ELR (cell line): ENCODE measurements at regions not wholly inside any gene's neighbourhood (a gene's known extent, or its start where the extent isn't known, plus 50 kb on each side); places are given as distances from the start of the nearest gene placed in this dataset.
"Not testable (repeated sequence)": the region's sequence is repeated elsewhere in the genome, so short reads cannot be mapped to it uniquely, and the experiment has no call there.

ENCODE experiments used
- DNase-seq: peaks from one replicate; pipeline ENCODE4 v3.0.0-alpha.2; 2015; ENCODE audit warnings: low read depth

DNA sequence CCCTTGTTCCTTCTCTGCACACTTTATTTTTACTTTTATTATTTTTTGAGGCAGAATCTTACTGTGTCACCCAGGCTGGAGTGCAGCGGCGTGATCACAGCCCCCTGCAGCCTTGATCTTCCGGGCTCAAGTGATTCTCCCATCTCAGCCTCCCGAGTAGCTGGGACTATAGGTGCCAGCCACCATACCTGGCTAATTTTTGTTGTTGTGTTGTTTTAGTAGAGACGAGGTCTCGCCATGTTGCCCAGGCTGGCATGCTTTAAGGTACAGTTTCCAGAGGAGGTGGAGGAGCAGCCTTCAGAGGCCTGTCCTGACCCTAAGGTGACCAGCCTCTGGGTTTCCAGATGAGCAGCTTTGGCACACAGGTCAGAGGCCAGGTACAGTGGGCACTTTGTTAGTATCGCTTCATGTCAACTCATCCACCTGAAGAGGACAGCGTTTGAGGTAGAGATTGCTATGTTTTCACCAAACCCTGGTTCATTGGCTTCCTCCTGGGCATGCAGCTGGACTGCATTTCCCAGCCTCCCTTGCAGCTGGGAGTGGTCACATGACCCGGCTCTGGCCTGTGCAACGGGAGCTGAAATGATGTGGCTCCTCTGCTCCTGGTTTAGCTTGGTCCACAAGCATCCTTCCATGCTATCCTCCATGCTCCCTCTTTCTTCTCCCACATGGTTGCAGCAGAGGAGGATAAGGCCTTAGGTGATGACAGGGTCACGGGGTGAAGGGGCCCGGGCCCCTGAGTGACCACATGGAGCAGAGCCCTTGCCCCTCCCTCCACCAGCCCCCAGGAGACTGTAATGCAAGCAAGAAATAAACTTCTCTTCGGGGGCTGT, 139.3 kb upstream of the IER5L start:
- DNase-seq: peak; percentile 58

DNA sequence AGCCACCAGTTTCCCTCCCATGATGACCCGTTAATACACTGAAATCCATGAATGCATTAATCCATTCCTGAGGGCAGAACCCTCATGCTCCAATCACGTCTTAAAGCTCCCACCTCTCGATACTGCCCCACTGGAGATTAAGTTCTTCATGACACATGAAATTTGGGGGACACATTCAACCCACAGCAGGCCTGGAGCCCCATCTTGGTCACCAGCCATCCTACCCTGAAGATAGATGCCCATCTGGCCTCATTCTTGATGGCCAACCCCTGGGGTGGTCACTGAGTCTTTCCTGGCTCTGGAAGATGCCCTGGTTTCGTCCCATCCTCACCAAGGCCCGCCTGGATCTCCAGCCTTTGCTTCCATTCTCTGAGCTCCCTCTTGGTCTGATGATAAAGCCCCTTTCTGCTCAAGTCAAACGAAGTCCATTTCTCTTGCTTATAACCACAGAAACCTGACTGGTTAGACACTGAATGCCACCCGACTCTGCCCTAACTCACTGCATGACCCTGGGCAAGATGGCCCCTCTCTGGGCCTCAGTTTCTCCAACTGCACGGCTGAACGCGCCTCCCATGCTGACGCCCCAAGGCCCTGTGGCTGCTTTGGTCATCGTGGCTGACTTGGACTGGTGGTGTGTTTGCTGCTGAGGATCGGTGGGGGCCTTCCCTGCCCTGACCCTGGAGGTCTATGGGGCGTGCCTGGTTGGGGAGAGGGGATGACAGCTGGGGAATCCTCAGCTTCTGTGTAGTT, 138.4 kb upstream of the IER5L start:
- no peak for DNase-seq

DNA sequence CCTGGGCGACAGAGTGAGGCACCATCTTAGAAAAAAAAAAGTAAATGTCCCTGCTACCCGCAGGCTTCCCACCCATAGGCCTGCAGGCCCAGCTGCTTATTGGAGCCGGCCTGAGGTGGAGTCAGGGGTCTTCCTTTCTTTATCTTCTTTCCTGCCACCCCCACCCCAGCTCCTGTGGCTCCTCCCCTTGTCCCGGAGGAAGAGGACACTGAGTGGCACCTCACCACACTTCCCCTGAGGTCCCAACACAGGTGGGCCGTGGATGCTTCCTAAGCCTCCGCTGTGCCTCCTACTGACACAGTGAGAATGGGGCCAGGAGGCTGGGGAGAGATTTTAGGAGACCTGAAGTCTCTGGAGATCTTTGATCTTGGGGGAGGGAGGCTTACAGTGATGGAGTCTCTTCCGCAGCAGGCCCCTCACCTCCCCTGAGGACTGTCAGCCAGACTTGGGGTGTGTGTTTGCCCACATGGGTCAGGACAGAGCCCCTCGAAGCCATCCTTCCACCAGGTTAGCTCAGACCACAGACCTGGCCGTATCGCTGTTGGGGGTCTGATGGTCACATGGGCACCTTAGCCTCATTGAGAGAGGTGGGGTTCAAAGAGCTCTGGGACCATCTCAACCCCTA, 135.4 kb upstream of the IER5L start:
- DNase-seq: no peak

DNA sequence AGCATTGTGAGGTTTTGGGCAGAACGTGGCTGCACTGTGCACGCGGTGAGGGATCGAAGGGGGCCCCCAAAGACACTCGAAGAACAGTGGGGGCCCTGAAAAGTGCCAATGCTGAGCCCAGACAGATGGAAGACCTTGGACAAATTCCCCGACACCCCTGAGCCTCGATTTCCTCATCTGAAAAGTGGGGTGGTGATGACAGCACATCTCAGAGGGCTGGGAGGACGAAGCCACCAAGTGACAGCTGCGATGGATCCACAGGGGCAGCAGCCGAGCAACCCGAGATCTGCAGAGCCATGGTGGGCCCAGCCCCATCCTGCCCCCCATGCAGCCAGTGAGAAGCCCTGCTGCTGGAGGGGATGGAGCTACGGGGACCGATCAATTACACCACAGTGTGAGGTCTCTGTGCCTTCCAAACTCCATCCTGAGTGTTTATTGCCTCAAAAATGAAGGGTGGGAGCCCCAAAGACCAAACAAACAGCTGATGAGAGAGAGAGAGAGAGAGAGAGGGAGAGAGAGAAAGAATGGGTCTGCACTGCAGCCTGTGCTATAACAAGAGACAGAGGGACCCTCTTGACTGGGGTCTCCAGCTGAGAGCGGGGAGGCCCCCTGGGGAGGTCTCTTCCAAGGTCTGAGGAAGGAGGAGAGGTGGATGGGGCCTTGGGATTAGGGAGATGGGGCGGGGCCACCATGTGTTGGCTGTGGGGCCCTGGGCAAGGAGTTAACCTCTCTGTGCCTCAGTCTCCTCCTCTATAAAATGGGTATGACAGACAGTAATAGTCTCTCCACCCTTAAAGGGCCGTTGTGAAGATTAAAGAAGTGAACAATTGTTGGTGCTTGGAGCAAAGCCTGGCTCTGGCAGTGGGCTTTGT, 134.4 kb upstream of the IER5L start:
- no peak for DNase-seq

DNA sequence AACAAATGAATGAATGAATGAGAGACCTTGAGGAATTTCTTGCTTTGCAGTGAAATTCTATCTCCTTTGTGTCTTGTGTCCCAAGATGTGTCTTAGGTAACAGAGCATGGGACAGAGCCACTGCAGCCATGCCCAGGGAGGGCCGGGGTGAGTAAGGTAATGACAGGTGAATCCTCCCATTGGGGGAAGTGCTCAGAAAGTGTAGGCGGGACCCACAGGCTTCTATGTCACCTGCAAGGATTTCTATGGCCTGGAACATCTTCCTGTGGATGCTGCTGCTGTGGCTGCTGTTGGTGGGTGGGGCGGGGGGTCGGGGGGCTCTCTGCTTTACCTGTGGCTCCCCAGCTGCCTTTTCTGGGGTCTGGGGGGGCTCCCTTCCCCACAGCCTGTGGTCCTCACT, 133.6 kb upstream of the IER5L start:
- no peak for DNase-seq

DNA sequence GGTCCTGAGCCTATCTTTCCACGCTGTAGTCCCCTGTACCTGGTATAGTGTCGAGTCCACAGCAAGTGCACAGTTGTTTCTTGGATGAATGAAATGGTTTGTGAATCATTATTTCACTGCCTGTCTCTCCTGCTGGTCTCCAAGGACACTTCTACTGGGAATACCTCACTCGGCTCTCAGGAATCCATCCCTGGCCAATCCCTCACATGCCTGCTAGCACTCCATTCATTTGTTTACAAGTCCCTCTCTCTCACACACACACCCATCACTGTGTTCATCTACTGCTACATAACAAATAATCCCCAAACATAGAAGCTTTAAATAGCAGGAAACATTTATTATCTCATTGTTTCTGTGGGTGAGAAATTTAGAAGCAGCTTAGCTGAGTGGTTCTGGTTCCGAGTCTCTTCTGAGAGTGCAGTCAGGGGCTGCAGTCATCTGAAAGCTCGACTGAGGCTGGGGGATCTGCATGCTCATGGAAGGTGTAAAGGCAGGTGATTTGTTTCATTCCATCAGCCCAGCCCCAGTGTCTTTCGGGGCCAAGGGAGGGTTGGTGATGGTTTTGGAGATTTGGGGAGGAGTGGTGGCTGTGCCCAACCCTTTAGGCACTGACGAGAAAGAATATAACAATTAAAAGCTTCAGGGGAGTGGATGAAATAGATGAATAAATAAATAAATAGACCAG, 132.7 kb upstream of the IER5L start:
- no peak for DNase-seq

DNA sequence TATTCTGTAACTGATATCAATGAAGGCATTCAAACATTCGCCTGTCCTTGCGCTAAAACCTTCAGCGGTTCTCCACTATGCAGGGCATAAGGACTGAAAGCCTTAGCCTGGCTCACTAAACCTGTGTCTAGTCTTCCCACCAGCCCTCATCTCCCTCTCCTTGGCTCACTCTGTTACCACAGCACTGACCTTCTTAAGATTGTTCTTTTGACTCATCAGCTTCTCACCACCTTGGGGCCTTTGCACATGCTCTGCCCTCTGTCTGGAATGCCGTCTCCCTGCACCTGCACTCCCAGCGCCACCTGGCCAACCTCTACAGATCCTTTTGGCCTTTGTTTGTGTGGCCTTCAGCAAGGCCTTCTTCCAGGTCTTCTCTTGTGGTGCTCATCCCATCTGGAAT, 131.8 kb upstream of the IER5L start:
- DNase-seq: no peak

DNA sequence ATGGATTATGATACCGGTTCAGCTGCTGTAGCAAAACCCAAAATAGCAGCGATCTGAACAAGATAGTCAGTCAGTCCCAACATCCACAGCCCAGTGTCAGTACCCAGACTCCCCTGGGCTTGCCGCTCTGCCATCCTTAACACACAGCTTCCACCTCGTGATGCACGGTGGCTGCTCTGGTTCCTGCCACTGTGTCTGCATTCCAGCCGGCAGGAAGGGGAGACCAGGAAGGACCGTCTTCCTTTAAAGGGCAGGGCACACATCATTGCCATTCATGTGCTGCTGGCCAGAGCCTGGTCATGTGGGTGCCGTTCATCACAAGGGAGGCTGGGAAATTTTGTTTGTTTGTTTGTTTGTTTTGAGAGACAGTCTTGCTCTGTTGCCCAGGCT, 131.0 kb upstream of the IER5L start:
- DNase-seq: no peak

DNA sequence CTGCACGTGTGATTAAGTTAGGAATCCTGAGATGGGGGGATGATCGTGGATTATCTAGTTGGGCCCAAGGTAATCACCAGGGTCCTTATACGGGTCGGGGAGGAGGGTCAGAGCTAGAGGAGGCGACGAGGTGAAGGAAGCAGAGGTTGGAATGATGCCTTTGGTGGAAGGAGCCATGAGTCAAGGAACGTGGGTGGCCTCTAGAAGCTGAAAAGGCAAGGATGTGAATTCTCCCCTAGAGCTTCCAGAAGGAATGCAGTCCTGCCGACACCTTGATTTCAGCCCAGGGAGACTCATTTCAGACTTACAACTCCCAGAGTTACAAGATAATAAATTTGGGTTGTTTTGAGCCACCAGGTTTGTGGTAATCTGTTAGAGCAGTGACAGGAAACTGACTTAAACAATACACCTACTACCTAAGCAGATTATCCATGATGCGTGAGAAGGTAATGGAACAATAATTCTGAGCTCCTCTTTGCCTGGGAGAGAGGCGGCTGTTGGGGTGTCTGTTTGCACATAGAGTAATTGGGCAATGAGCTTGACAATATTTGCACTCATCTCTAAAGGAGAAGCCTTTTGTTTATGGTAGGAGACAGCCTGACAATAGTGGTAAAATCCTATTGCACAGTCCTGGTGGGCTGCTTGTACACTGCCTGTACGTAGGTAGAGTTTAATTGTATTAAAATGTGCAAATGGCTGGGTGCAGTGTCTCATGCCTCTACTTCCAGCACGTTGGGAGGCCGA, 129.3 kb upstream of the IER5L start:
- no peak for DNase-seq

DNA sequence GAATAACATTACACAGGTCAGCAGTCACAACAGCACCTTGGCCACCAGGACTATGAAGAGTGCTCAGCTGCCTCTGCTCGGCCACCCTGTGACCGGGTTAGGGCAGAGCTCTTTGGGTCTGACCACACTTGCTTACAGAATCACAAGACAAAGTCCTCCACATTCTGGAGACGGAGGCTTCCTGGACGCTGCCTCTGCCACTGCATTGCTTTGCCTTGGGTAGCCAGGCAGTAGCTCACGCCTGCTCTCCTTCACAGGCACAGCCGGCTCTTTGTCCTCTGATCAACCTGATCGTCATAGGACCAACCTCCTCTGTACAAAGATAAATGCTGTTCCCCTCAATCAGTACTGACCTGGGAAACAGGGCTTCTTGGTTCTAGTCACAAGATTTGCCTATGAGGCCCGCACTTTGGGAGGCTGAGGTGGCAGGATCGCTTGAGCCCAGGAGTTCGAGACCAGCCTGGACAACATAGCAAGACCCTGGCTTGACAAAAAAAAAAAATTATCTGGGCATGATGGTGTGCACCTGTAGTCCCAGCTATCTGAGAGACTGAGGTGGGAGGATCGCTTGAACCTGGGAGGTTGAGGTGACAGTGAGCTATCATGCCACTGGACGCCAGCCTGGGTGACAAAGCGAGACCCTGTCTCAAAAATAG, 128.4 kb upstream of the IER5L start:
- DNase-seq: no peak

DNA sequence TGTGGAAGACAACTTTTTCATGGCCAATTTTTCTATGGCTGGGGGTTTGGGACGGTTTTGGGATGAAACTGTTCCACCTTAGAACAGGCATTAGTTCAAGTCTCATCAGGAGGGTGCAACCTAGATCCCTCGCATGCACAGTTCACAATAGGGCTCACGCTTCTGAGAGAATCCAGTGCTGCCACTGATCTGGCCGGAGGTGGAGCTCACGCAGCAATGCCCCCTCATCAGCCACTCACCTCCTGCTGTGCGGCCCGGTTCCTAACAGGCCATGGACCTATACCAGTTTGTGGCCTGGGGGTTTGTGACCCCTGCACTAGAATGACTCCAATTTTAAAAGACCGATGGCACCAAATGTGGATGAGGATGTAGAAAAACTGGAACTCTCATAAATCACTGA, 127.2 kb upstream of the IER5L start:
- DNase-seq: no peak

DNA sequence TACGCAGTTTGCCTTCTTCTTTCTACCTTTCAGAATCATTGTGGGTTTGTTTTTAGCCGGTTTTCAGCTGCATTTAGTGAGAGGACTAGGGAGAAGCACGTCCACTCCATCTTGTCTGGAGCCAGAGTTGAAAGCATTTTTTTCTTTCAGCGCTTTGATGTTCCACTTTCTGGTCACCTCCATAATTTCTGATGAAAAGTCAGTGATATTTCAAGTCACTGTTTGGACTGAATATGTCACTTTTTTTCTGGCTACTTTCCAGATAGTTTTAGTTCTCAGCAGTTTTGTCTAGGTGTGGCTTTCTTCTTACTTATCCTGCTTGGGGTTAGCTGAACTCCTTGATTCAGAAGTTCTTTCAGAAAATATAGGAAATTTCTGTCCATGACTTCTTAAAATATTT, 123.9 kb upstream of the IER5L start:
- no peak for DNase-seq

DNA sequence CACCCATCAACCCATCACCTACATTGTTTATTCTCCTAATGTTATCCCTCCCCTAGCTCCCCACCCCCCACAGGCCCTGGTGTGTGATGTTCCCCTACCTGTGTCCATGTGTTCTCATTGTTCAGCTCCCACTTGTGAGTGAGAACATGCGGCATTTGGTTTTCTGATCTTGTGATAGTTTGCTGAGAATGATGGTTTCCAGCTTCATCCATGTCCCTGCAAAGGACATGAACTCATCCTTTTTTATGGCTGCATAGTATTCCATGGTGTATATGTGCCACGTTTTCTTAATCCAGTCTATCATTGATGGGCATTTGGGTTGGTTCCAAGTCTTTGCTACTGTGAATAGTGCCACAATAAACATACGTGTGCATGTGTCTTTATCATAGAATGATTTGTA, 118.1 kb upstream of the IER5L start:
- not testable (repeated sequence) for DNase-seq

DNA sequence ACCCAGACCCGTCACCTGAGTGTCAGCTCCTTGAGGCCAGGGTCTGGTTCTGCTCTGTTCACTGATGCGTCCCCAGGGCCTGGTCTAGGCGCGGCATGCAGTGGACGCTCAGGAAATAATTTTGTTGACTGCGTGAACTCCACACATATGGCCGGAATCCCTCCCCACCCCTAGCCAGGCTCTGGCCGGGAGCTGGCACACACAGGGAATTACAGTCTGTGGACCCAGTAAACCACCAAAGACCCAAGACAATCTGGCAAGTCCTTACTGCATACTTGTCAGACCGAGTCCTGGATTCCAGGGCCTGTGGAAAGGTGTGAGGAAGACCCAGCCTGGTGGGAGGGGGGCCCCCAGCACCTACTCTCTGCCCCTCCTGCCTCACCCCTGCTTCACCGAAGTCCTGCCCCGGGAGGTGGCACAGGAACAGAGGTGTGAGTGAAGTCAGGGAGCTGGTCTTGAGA, 113.0 kb upstream of the IER5L start:
- DNase-seq: no peak

DNA sequence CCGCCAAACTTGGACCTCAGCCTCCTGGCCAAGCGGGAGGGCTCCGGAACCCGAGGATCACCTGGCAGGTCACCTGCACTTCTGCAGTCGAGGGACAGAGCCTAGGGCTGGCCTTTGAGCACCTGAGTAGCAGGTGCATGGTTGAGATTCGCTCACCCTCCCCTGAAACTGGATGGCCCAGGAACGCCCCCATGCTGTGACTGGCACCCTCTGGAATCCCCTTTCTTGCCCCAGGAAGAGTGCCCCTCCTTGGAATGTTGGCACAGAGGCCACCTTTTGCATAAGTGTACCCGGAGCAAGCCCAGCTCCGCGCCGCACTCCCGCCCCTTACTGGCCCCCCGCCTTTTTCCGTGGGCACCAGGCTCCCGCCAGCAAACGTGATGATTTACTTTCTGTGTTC, 112.5 kb upstream of the IER5L start:
- DNase-seq: no peak

DNA sequence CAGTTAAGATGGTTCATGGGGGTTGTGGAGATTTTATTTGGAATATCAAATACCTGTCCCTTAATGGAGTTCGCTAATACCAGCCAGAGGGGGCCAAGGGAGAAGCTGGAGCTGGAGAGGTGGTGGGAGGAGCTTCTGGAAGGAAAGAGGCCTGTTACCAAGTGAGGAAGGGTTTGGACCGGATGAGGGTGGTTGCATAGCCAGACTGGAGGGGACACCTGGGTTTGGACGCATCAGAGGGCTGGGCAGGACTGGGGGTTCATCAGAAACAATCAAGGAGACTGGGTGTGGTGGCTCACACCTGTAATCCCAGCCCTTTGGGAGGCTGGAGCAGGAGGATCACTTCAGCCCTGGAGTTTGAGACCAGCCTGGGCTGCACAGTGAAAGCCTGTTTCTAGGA, 111.8 kb upstream of the IER5L start:
- no peak for DNase-seq

DNA sequence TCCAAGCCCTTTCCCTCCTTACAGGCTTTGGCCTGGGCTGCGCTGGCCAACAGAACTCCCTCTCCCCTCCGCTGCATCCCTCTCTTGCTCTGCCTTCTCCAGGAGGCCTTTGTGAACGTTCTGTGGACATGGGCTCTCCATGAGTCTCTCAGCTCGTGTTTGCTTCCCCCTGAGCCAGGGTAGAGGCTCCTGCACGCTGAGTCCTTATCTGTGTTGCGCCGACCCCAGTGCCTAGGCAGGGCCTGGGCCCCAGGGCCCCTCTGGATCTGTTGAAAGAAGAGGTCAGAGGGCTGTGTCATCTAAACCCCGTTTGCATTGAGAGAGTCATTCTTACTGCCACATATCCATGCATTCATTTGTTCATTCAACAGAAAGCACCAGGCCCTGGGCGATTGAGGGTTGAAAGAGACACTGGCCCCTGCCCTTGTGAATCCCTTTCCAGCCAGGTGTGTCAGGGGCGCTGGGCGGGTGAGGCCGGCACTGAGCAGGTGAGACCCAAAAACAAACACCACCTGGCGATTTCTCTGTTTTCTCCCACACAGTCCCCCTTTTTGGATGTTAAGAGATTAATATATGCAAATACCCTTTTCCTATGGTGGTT, 111.2 kb upstream of the IER5L start:
- no peak for DNase-seq

DNA sequence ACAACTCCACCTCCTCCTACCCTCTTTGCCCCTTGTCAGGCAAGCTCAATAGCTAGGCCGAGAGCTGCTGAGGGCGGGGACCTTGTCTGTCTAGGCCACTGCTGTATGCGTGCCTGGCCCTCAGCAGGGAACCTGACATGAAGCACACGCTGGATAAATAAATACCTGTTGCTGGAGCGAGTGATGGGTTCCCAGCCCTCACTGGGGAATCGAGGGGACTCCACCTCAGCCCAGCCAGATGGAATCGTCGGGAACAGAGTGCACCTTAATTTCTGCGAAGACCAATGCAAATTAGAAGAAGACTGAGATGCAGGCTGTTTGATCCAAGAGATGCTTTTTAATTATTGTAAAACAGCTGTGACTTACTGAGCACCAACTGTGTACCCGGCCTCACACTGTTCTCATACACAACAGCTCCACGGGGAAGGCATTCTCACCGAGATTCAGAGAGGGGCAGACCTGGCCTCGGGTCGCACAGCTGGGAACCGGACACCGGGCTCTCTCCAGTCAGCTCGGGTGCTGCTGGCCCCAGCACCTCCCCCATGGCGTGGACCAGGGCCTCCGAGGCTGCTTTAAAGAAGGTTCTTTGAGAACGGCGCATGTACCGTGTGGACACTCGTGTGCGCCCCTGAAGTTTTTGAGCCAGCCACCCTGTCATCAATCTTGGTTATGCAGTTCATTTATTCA, 109.7 kb upstream of the IER5L start:
- no peak for DNase-seq
